Liver (tissue), 8 donors: ENCODE measurements at regions not wholly inside any gene's neighbourhood (a gene's known extent, or its start where the extent isn't known, plus 50 kb on each side); places are given as distances from the start of the nearest gene placed in this dataset.

Experiments
- DNase-seq: peaks from one replicate; pipeline ENCODE4 v3.0.0-alpha.2; 2017; ENCODE audit warnings: low spot score
- H3K27ac ChIP-seq, 2 donors: one replicate each; pipeline ENCODE4 v1.7.0; 2013; ENCODE audit warnings: inconsistent platforms in 2 of 2, low read length in 2 of 2, control low read depth in 1 of 2, low read depth in 1 of 2, mild to moderate bottlenecking in 1 of 2
- H3K27me3 ChIP-seq, 4 donors: one replicate each; pipeline versions ENCODE4 v1.6.1 to v1.7.0; 2013; ENCODE audit warnings: low read length in 3 of 4, inconsistent platforms in 1 of 4, mild to moderate bottlenecking in 1 of 4, moderate library complexity in 1 of 4; ENCODE audit not compliant: control insufficient read depth in 4 of 4, insufficient read depth in 4 of 4
- H3K36me3 ChIP-seq, 4 donors: one replicate each; pipeline versions ENCODE4 v1.6.1 to v1.7.0; 2013; ENCODE audit warnings: low read length in 3 of 4, mild to moderate bottlenecking in 3 of 4, low read depth in 1 of 4, moderate library complexity in 1 of 4; ENCODE audit not compliant: control insufficient read depth in 4 of 4, insufficient read depth in 3 of 4
- H3K4me1 ChIP-seq, 4 donors: one replicate each; pipeline versions ENCODE4 v1.6.1 to v1.7.0; 2013; ENCODE audit warnings: low read length in 3 of 4, mild to moderate bottlenecking in 3 of 4, moderate library complexity in 1 of 4; ENCODE audit not compliant: control insufficient read depth in 4 of 4, insufficient read depth in 4 of 4
- H3K4me3 ChIP-seq, 3 donors: one replicate each; pipeline versions ENCODE4 v1.6.1 to v1.7.0; 2013; ENCODE audit warnings: low read length in 3 of 3, control low read depth in 1 of 3, low read depth in 1 of 3, mild to moderate bottlenecking in 1 of 3
- H3K9ac ChIP-seq, 2 donors: one replicate each; pipeline ENCODE4 v1.7.0; 2013; ENCODE audit warnings: low read length in 2 of 2, mild to moderate bottlenecking in 2 of 2, moderate library complexity in 2 of 2, control low read depth in 1 of 2, low read depth in 1 of 2
- H3K9me3 ChIP-seq, 4 donors: one replicate each; pipeline versions ENCODE4 v1.6.1 to v1.7.0; 2013; ENCODE audit warnings: low read length in 3 of 4; ENCODE audit not compliant: control insufficient read depth in 4 of 4
- CTCF ChIP-seq: fragments of 150-350 bp; IDR thresholded peaks from 2 replicates; pipeline ENCODE4 v1.5.1; 2017; ENCODE audit warnings: improper control_type of control experiment, low read depth, low read length; ENCODE audit not compliant: missing input control
- EGR1 ChIP-seq, 2 donors: IDR thresholded peaks; 2 replicates each; pipeline ENCODE4 v1.6.1; 2016 to 2018; ENCODE audit warnings: antibody characterized with exemption in 2 of 2, low read depth in 2 of 2
- FOXA1 ChIP-seq: IDR thresholded peaks from 2 replicates; pipeline ENCODE4 v1.6.1; 2016; ENCODE audit warnings: antibody characterized with exemption
- FOXA2 ChIP-seq: IDR thresholded peaks from 2 replicates; pipeline ENCODE4 v1.6.1; 2016; ENCODE audit warnings: antibody characterized with exemption
- GABPA ChIP-seq, 2 donors: IDR thresholded peaks in 1 of 2; conservative IDR thresholded peaks in 1 of 2; 2 replicates each; pipeline ENCODE4 v1.6.1; 2016; ENCODE audit warnings: antibody characterized with exemption in 2 of 2, mild to moderate bottlenecking in 1 of 2, moderate library complexity in 1 of 2
- HNF4A ChIP-seq, 2 donors: conservative IDR thresholded peaks; 2 replicates each; pipeline ENCODE4 v1.6.1; 2016; ENCODE audit warnings: antibody characterized with exemption in 2 of 2, mild to moderate bottlenecking in 2 of 2
- HNF4G ChIP-seq: IDR thresholded peaks from 2 replicates; pipeline ENCODE4 v1.6.1; 2016; ENCODE audit warnings: antibody characterized with exemption
- JUND ChIP-seq, 2 donors: IDR thresholded peaks; 2 replicates each; pipeline ENCODE4 v1.6.1; 2016; ENCODE audit warnings: antibody characterized with exemption in 2 of 2
- MAX ChIP-seq: IDR thresholded peaks from 2 replicates; pipeline ENCODE4 v1.6.1; 2016; ENCODE audit warnings: antibody characterized with exemption
- NR2F2 ChIP-seq: IDR thresholded peaks from 2 replicates; pipeline ENCODE4 v1.6.1; 2016; ENCODE audit warnings: antibody characterized with exemption
- RAD21 ChIP-seq, 2 donors: IDR thresholded peaks; 2 replicates each; pipeline ENCODE4 v1.6.1; 2016; ENCODE audit warnings: antibody characterized with exemption in 2 of 2, mild to moderate bottlenecking in 2 of 2
- REST ChIP-seq: IDR thresholded peaks from 2 replicates; pipeline ENCODE4 v1.6.1; 2016; ENCODE audit warnings: antibody characterized with exemption, mild to moderate bottlenecking
- RXRA ChIP-seq, 2 donors: IDR thresholded peaks; 2 replicates each; pipeline ENCODE4 v1.6.1; 2017 to 2018; ENCODE audit warnings: antibody characterized with exemption in 2 of 2, mild to moderate bottlenecking in 1 of 2
- SP1 ChIP-seq: IDR thresholded peaks from 2 replicates; pipeline ENCODE4 v1.6.1; 2018; ENCODE audit warnings: antibody characterized with exemption, mild to moderate bottlenecking
- TAF1 ChIP-seq: conservative IDR thresholded peaks from 2 replicates; pipeline ENCODE4 v1.6.1; 2016; ENCODE audit warnings: antibody characterized with exemption, mild to moderate bottlenecking
- YY1 ChIP-seq: IDR thresholded peaks from 2 replicates; pipeline ENCODE4 v1.6.1; 2016; ENCODE audit warnings: antibody characterized with exemption, mild to moderate bottlenecking
- WGBS: extraction: QIAGEN DNeasy Blood & Tissue Kit; methylation state at CpG from one replicate; pipeline ENCODE4 v1.1.7; 2013; 5-methylcytosine and 5-hydroxymethylcytosine counted together
- donor health status: healthy.
- donor health status: healthy.
- donor health status: healthy.
- donor health status: healthy.
- donor health status: healthy.

- TF ChIP-seq SP1, result no peak
- no peak for TF ChIP-seq JUND (IDR thresholded peaks at IDR 0.05)
- no peak for TF ChIP-seq FOXA2
- no peak for TF ChIP-seq CTCF
- no peak for TF ChIP-seq EGR1 (IDR thresholded peaks at IDR 0.05; ENCODE audit: low read depth in 2 of 2)
- TF ChIP-seq MAX, result no peak
- no peak for TF ChIP-seq GABPA (IDR thresholded peaks at IDR 0.05 in 1 of 2, conservative IDR thresholded peaks at IDR 0.05 in 1 of 2)
- H3K36me3 ChIP-seq, result no peaks in the 10 kb centered on the region
- peaks cover 0 to 4% (median 0%) of the 10 kb centered on the region in 4 donors for H3K27me3 ChIP-seq
- H3K4me3 ChIP-seq, result no peak overlapping the region
- peaks cover 0 to 8% (median 4%) of the 10 kb centered on the region in 4 donors for H3K9me3 ChIP-seq
- H3K4me1 ChIP-seq, result no peaks in the 10 kb centered on the region
- H3K9ac ChIP-seq, result no peak overlapping the region
- H3K27ac ChIP-seq, result no peak overlapping the region
- no peak for DNase-seq
- WGBS, result 84% methylated on average over 4 of the region's 4 CpGs
Measured at GRCh38 chr9:95635986-95636671, 119.4 kb upstream of the PTCH1 start.

- no peak overlapping the region for H3K27ac ChIP-seq
- no peaks in the 10 kb centered on the region for H3K36me3 ChIP-seq
- H3K4me1 ChIP-seq, result no peaks in the 10 kb centered on the region
- H3K27me3 ChIP-seq, result peaks cover 0 to 4% (median 0%) of the 10 kb centered on the region in 4 donors
- H3K9ac ChIP-seq, result no peak overlapping the region
- TF ChIP-seq CTCF, result no peak
- TF ChIP-seq YY1, result no peak
- TF ChIP-seq HNF4G, result no peak
- no peak for TF ChIP-seq JUND (IDR thresholded peaks at IDR 0.05)
- TF ChIP-seq TAF1, result no peak
- TF ChIP-seq HNF4A (conservative IDR thresholded peaks at IDR 0.05), result no peak
- TF ChIP-seq FOXA1, result no peak
- TF ChIP-seq REST, result no peak
- no peak for TF ChIP-seq NR2F2
- TF ChIP-seq RAD21 (IDR thresholded peaks at IDR 0.05), result no peak
- TF ChIP-seq RXRA (IDR thresholded peaks at IDR 0.05), result no peak
- H3K9me3 ChIP-seq, result peaks cover 0 to 8% (median 4%) of the 10 kb centered on the region in 4 donors
- no peak for DNase-seq
- no peak overlapping the region for H3K4me3 ChIP-seq
- WGBS, result 88% methylated on average over 6 of the region's 6 CpGs
Measured at GRCh38 chr9:95634536-95634935, 117.8 kb upstream of the PTCH1 start.
